Heart right ventricle (tissue), 16 donors: ENCODE measurements at regions not wholly inside any gene's neighbourhood (a gene's known extent, or its start where the extent isn't known, plus 50 kb on each side); places are given as distances from the start of the nearest gene placed in this dataset.
A peak's percentile ranks its signal among the peaks of the same experiment; 100 is the strongest.

Experiments
- ATAC-seq, 8 donors: fragments of 200-7000 bp; cut with Tn5 transposase; one replicate each; pipeline ENCODE4 v1.9.1; 2020; ENCODE audit warnings: mild to moderate bottlenecking in 8 of 8, moderate library complexity in 8 of 8, moderate number of reproducible peaks in 1 of 8
- DNase-seq, 2 donors: peaks; one replicate each; pipeline ENCODE4 v3.0.0-alpha.2; 2020
- H3K27ac ChIP-seq, 10 donors: fragments of 200-600 bp; sonication (generic) in 2 of 10; one replicate each; pipeline versions ENCODE4 v1.5.0 to v1.8.0; 2020 to 2022; ENCODE audit warnings: mild to moderate bottlenecking in 3 of 10
- H3K27me3 ChIP-seq, 7 donors: fragments of 200-600 bp; one replicate each; pipeline ENCODE4 v1.8.0; 2021 to 2022; ENCODE audit warnings: mild to moderate bottlenecking in 2 of 7
- H3K36me3 ChIP-seq, 9 donors: fragments of 200-600 bp; sonication (generic) in 1 of 9; one replicate each; pipeline versions ENCODE4 v1.5.0 to v1.8.0; 2020 to 2022; ENCODE audit warnings: mild to moderate bottlenecking in 2 of 9
- H3K4me1 ChIP-seq, 9 donors: fragments of 200-600 bp; sonication (generic) in 1 of 9; one replicate each; pipeline versions ENCODE4 v1.5.0 to v1.8.0; 2020 to 2022; ENCODE audit warnings: mild to moderate bottlenecking in 4 of 9
- H3K4me3 ChIP-seq, 10 donors: fragments of 200-600 bp; sonication (generic) in 2 of 10; one replicate each; pipeline versions ENCODE4 v1.5.0 to v1.8.0; 2020 to 2022; ENCODE audit warnings: mild to moderate bottlenecking in 7 of 10, moderate library complexity in 2 of 10
- H3K9me3 ChIP-seq, 11 donors: fragments of 200-600 bp in 10 of 11; sonication (generic) in 2 of 11; one replicate each; pipeline versions ENCODE4 v1.5.0 to v1.8.0; 2013 to 2022; ENCODE audit warnings: mild to moderate bottlenecking in 2 of 11, control low read depth in 1 of 11, moderate library complexity in 1 of 11
- WGBS, 2 donors: extraction: QIAGEN DNeasy Blood & Tissue Kit; methylation state at CpG; one replicate each; pipeline ENCODE4 v1.1.7; 2013; ENCODE audit warnings: inconsistent platforms in 1 of 2; 5-methylcytosine and 5-hydroxymethylcytosine counted together
- intact Hi-C, 10 donors: fragments of 100-400 bp; cut with DNase I; formaldehyde crosslinking; loops; one replicate each; pipeline versions ENCODE4 v1.11.1 to v1.14.2; 2022
- TF ChIP-seq, protein P1 (sequence below), 9 donors: fragments of 200-600 bp; sonication (generic) in 2 of 9; IDR thresholded peaks; one replicate each; pipeline versions ENCODE4 v1.5.0 to v1.8.0; 2021 to 2022; ENCODE audit warnings: antibody characterized with exemption in 9 of 9, mild to moderate bottlenecking in 5 of 9, moderate library complexity in 1 of 9
- donor health status: Arrhythmogenic right ventricular cardiomyopathy.
- donor health status: ischemic (EF 13 %, LVEDD 7.1; RV severe dilation, severe dysfunction).
- donor health status: healthy with polysubstance abuse.
- donor health status: DM: no; HTN: yes; CAD: no.
- donor health status: DM: no; HTN: no; CAD: no.
- donor health status: ischemic (EF 25% LVEDD 6.9; RV normal size, moderate dysfunction).
- donor health status: ischemic (EF 25% LVEDD 5.7; RV mildly dilated, moderate dysfunction).
- donor health status: healthy.
- donor health status: DM: yes; HTN: yes; CAD: no.
- donor health status: Ischemic cardiomyopathy.
- donor health status: ischemic (EF 35%, LVEDD 5.7; RV mildly dilated, moderate dysfunction).
- donor health status: nonischemic (EF 11% LVEDD 7.7; RV severe dilation, severe dysfunction).
- donor health status: DM: yes; HTN: yes; CAD: no.
- donor health status: PGD.
- donor health status: ischemic (EF 29% LVEDD 5.4; RV normal size, mild dysfunction).
- donor health status: nonischemic (EF 23%, LVEDD 6.1; RV moderate dilation, normal function).

GRCh38 chr4:165698272-165698671 is 174.8 kb upstream of the TLL1 start:
- Histone ChIP-seq H3K4me3 (no peak overlapping the region), H3K9me3 (no peaks in the 10 kb centered on the region), H3K36me3 (no peaks in the 10 kb centered on the region), H3K27ac (no peak overlapping the region), H3K27me3 (no peaks in the 10 kb centered on the region), H3K4me1 (no peaks in the 10 kb centered on the region)
- WGBS, 2 donors: 47 to 48% methylated on average over 2 of the region's 2 CpGs
- ATAC-seq (no peak), DNase-seq (no peak)
- intact Hi-C loops: loop anchor here in 1 of 10 donors (10.0 kb wide), 1 partner anchor 163 kb away; no protein-coding TSS in a partner anchor
- TF ChIP-seq, protein P1, sequence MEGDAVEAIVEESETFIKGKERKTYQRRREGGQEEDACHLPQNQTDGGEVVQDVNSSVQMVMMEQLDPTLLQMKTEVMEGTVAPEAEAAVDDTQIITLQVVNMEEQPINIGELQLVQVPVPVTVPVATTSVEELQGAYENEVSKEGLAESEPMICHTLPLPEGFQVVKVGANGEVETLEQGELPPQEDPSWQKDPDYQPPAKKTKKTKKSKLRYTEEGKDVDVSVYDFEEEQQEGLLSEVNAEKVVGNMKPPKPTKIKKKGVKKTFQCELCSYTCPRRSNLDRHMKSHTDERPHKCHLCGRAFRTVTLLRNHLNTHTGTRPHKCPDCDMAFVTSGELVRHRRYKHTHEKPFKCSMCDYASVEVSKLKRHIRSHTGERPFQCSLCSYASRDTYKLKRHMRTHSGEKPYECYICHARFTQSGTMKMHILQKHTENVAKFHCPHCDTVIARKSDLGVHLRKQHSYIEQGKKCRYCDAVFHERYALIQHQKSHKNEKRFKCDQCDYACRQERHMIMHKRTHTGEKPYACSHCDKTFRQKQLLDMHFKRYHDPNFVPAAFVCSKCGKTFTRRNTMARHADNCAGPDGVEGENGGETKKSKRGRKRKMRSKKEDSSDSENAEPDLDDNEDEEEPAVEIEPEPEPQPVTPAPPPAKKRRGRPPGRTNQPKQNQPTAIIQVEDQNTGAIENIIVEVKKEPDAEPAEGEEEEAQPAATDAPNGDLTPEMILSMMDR (IDR thresholded peaks at IDR 0.05): no peak

DNA sequence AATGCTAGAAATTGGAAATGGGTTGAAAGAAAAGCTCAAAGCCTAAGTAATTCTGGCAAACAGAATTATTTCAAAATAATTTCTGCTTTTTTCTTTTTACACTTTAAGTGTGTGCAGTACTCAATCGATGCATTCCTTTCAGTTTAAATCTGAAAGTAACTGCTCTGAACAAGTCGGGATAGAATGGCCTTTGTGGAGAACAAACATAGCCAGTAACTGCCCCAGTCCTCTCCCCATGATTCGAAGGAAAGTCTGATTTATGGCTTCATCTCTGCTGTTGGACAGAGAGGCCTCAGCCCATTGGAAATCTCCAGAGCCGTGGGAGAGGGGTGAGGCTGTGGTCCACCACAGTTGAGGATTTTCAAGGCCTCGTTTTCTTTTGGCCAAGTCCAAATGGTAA is 174.0 kb upstream of the TLL1 start:
- Histone ChIP-seq H3K27me3 (no peaks in the 10 kb centered on the region), H3K4me3 (no peak overlapping the region), H3K4me1 (no peaks in the 10 kb centered on the region), H3K27ac (no peak overlapping the region), H3K9me3 (no peaks in the 10 kb centered on the region), H3K36me3 (no peaks in the 10 kb centered on the region)
- TF ChIP-seq, protein P1 (IDR thresholded peaks at IDR 0.05): no peak
- ATAC-seq (no peak), DNase-seq (no peak)
- WGBS, 2 donors: 84 to 94% methylated on average over 5 of the region's 5 CpGs
- intact Hi-C loops: loop anchor here in 1 of 10 donors (10.0 kb wide), 1 partner anchor 164 kb away; no protein-coding TSS in a partner anchor

DNA sequence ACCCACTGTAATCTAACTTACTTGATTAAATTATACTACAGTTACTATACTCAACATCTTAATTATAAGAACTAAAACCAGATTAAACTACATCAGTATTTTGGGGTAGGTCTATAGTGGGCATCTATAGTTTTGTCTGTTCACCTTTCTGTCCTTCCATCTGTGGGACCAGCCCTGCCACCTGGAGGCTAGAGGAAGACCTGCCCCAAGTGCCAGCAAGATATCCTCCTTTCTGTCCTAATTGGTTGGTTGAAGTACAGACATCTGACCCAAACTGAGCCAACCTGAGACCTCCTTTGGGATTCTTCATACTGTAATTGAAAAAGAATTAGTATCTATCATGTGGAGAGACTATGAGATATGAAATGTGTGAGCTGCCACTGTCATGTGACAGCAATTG is 172.2 kb upstream of the TLL1 start:
- Histone ChIP-seq H3K27ac (no peak overlapping the region), H3K27me3 (no peaks in the 10 kb centered on the region), H3K4me1 (no peaks in the 10 kb centered on the region), H3K36me3 (no peaks in the 10 kb centered on the region), H3K4me3 (no peak overlapping the region), H3K9me3 (no peaks in the 10 kb centered on the region)
- DNase-seq: no peak
- intact Hi-C loops: loop anchor here in 2 of 10 donors (10.0 kb wide), 1 partner anchor 166 kb away; no protein-coding TSS in a partner anchor
- ATAC-seq: no peak
- TF ChIP-seq, protein P1 (IDR thresholded peaks at IDR 0.05): peak in 3 of 9 donors; percentile 11 to 24 (median 20)

GRCh38 chr4:165707128-165707527 is 165.9 kb upstream of the TLL1 start:
- no peak overlapping the region for H3K4me3 ChIP-seq
- TF ChIP-seq, protein P1 (IDR thresholded peaks at IDR 0.05): no peak
- H3K4me1 ChIP-seq: no peaks in the 10 kb centered on the region
- H3K9me3 ChIP-seq: no peaks in the 10 kb centered on the region
- H3K36me3 ChIP-seq: no peaks in the 10 kb centered on the region
- 91 to 95% methylated on average over 4 of the region's 4 CpGs for WGBS, 2 donors
- no peaks in the 10 kb centered on the region for H3K27me3 ChIP-seq
- intact Hi-C loops: loop anchor here in 2 of 10 donors (10.0 kb wide), 1 partner anchor 172 kb away; no protein-coding TSS in a partner anchor
- DNase-seq (no peak), ATAC-seq (no peak)
- H3K27ac ChIP-seq: no peak overlapping the region
